GM12878 (cell line): ENCODE measurements at regions not wholly inside any gene's neighbourhood (a gene's known extent, or its start where the extent isn't known, plus 50 kb on each side); places are given as distances from the start of the nearest gene placed in this dataset.

Experiments used
- ATAC-seq: fragments of 200-7000 bp; cut with Tn5 transposase; 3 replicates; pipeline ENCODE4 v1.9.1; 2020; ENCODE audit warnings: mild to moderate bottlenecking, moderate library complexity
- BruUV-seq: library from RNA; stranded (reverse); fragments of 400-500 nt; replicated peaks from 2 replicates; lab custom pipeline; 2021; lab: Mats Ljungman, UMichigan
- CTCF ChIA-PET: fragments of 300-600 bp; sonication (Branson Sonifier 250); formaldehyde crosslinking; extraction: SDS; loops from one replicate; lab custom pipeline; 2021; ENCODE audit warnings: inconsistent platforms; lab: Yijun Ruan, JAX
- POLR2A ChIA-PET: fragments of 350-600 bp; formaldehyde crosslinking; extraction: SDS; loops from one replicate; lab custom pipeline; 2021; ENCODE audit warnings: inconsistent platforms; lab: Charles Lee
- RAD21 ChIA-PET: fragments of 300-600 bp; sonication (Branson Sonifier 250); formaldehyde crosslinking; loops from one replicate; lab custom pipeline; 2023; ENCODE audit warnings: antibody characterized with exemption; ENCODE audit not compliant: unreplicated experiment; lab: Charles Lee
- SMC1A ChIA-PET: fragments of 300-600 bp; sonication (Branson Sonifier 250); formaldehyde crosslinking; loops from one replicate; lab custom pipeline; 2023; ENCODE audit not compliant: unreplicated experiment, uncharacterized antibody; lab: Charles Lee
- DNase-seq: peaks from one replicate; pipeline ENCODE4 v3.0.0-alpha.2; 2011; ENCODE audit warnings: low read depth, low spot score
- FAIRE-seq: peaks from 3 replicates; lab custom pipeline; 2011; peaks lifted over from hg19 to GRCh38; lab: Jason Lieb, UNC
- H2AFZ ChIP-seq: 2 replicates; pipeline ENCODE4 v1.6.0; 2011; ENCODE audit warnings: low read depth, low read length, control low read depth; ENCODE audit not compliant: control insufficient read depth
- H3K27ac ChIP-seq: 2 replicates; pipeline ENCODE4 v1.5.1; 2011; ENCODE audit warnings: control low read depth; ENCODE audit not compliant: control insufficient read depth, insufficient read depth
- H3K27me3 ChIP-seq, 2 experiments: replicated peaks in 1 of 2; 2 replicates each; pipeline versions ENCODE4 v1.6.0 to v1.6.1; 2011; ENCODE audit warnings: low read length in 1 of 2; ENCODE audit not compliant: control insufficient read depth in 2 of 2, insufficient read depth in 2 of 2
- H3K36me3 ChIP-seq, 2 experiments: 2 replicates each; pipeline ENCODE4 v1.5.1; 2011; ENCODE audit warnings: low read length in 1 of 2; ENCODE audit not compliant: control insufficient read depth in 2 of 2, insufficient read depth in 2 of 2
- H3K4me1 ChIP-seq: 2 replicates; pipeline ENCODE4 v1.6.1; 2011; ENCODE audit warnings: mild to moderate bottlenecking, low read length, moderate library complexity, mixed read lengths; ENCODE audit not compliant: control insufficient read depth, insufficient read depth
- H3K4me2 ChIP-seq: 2 replicates; pipeline ENCODE4 v1.6.0; 2011; ENCODE audit warnings: control low read depth; ENCODE audit not compliant: control insufficient read depth, insufficient read depth
- H3K4me3 ChIP-seq: fragments of 200-600 bp; sonication (generic); 2 replicates; pipeline ENCODE4 v1.5.1; 2016
- H3K79me2 ChIP-seq: 2 replicates; pipeline ENCODE4 v1.6.0; 2011; ENCODE audit warnings: low read length; ENCODE audit not compliant: control insufficient read depth, insufficient read depth
- H3K9ac ChIP-seq: 2 replicates; pipeline ENCODE4 v1.8.0; 2011; ENCODE audit warnings: low read length, control low read depth, mixed read lengths; ENCODE audit not compliant: control insufficient read depth, insufficient read depth
- H3K9me3 ChIP-seq: replicated peaks from 3 replicates; pipeline ENCODE4 v1.5.1; 2011; ENCODE audit warnings: mild to moderate bottlenecking, low read length; ENCODE audit not compliant: control insufficient read depth, insufficient read depth
- H4K20me1 ChIP-seq: 2 replicates; pipeline ENCODE4 v1.6.0; 2011; ENCODE audit not compliant: control insufficient read depth, insufficient read depth
- CEBPB ChIP-seq, 2 experiments: fragments of 150-350 bp in 1 of 2; IDR thresholded peaks; 2 replicates each; pipeline ENCODE4 v1.6.1; 2012 to 2014; ENCODE audit warnings: low read depth in 2 of 2, low read length in 2 of 2, borderline replicate concordance in 1 of 2, inconsistent platforms in 1 of 2
- CHD4 ChIP-seq: fragments of 200-600 bp; sonication (generic); IDR thresholded peaks from 2 replicates; pipeline ENCODE4 v1.6.1; 2016; ENCODE audit warnings: mild to moderate bottlenecking
- EGR1 ChIP-seq, 2 experiments: IDR thresholded peaks; 1 replicate in 1 of 2; 2 replicates in 1 of 2; pipeline ENCODE4 v1.6.1; 2011 to 2012; ENCODE audit warnings: low read depth in 2 of 2, low read length in 2 of 2, borderline replicate concordance in 1 of 2, mild to moderate bottlenecking in 1 of 2, moderate library complexity in 1 of 2
- EP300 ChIP-seq, 2 experiments: fragments of 150-350 bp in 1 of 2; IDR thresholded peaks; 2 replicates each; pipeline ENCODE4 v1.6.1; 2011 to 2012; ENCODE audit warnings: low read depth in 2 of 2, low read length in 2 of 2, borderline replicate concordance in 1 of 2, improper control_type of control experiment in 1 of 2, inconsistent platforms in 1 of 2; ENCODE audit not compliant: control insufficient read depth in 1 of 2
- ETV6 ChIP-seq, 2 experiments: fragments of 450-650 bp in 1 of 2; IDR thresholded peaks in 1 of 2; conservative IDR thresholded peaks in 1 of 2; 2 replicates each; pipeline ENCODE4 v1.6.1; 2014; ENCODE audit warnings: antibody characterized with exemption in 1 of 2, borderline replicate concordance in 1 of 2, low read depth in 1 of 2, mild to moderate bottlenecking in 1 of 2, moderate library complexity in 1 of 2
- GABPA ChIP-seq: IDR thresholded peaks from 2 replicates; pipeline ENCODE4 v1.6.1; 2014; ENCODE audit warnings: antibody characterized with exemption, low read depth, mild to moderate bottlenecking, inconsistent platforms
- HDGF ChIP-seq: fragments of 450-650 bp; IDR thresholded peaks from 2 replicates; pipeline ENCODE4 v1.6.1; 2016; ENCODE audit warnings: antibody characterized with exemption
- JUNB ChIP-seq: IDR thresholded peaks from 2 replicates; pipeline ENCODE4 v1.6.1; 2016; ENCODE audit warnings: antibody characterized with exemption, mild to moderate bottlenecking
- JUND ChIP-seq: IDR thresholded peaks from 2 replicates; pipeline ENCODE4 v1.6.1; 2012; ENCODE audit warnings: low read depth, mild to moderate bottlenecking, low read length, improper control_type of control experiment, moderate library complexity
- KDM1A ChIP-seq: fragments of 200-600 bp; sonication (generic); IDR thresholded peaks from 2 replicates; pipeline ENCODE4 v1.6.1; 2016; ENCODE audit warnings: borderline replicate concordance
- MEF2B ChIP-seq: fragments of 450-650 bp; IDR thresholded peaks from 2 replicates; pipeline ENCODE4 v1.6.1; 2018; ENCODE audit warnings: mild to moderate bottlenecking, moderate library complexity; ENCODE audit not compliant: partially characterized antibody, poor library complexity, severe bottlenecking
- RAD21 ChIP-seq: IDR thresholded peaks from 2 replicates; pipeline ENCODE4 v1.6.1; 2011; ENCODE audit warnings: mild to moderate bottlenecking, low read depth, low read length, moderate library complexity; ENCODE audit not compliant: insufficient read depth
- RELA ChIP-seq: fragments of 450-650 bp; IDR thresholded peaks from 2 replicates; pipeline ENCODE4 v1.8.0; 2014; ENCODE audit warnings: borderline replicate concordance; ENCODE audit not compliant: partially characterized antibody
- STAT3 ChIP-seq: IDR thresholded peaks from 2 replicates; pipeline ENCODE4 v1.6.1; 2011; ENCODE audit warnings: low read depth, low read length, improper control_type of control experiment
- TAF1 ChIP-seq: IDR thresholded peaks from 2 replicates; pipeline ENCODE4 v1.6.1; 2011; ENCODE audit warnings: mild to moderate bottlenecking, low read depth, low read length, borderline replicate concordance
- ZNF592 ChIP-seq: fragments of 450-650 bp; IDR thresholded peaks from 2 replicates; pipeline ENCODE4 v1.6.1; 2017; ENCODE audit warnings: mild to moderate bottlenecking, moderate library complexity
- ZSCAN29 ChIP-seq: fragments of 450-650 bp; IDR thresholded peaks from 2 replicates; pipeline ENCODE4 v1.6.1; 2017; ENCODE audit warnings: mild to moderate bottlenecking, moderate library complexity
- WGBS: methylation state at CpG from one replicate; pipeline ENCODE4 v1.1.6; 2016; ENCODE audit warnings: low lambda C conversion rate; ENCODE audit not compliant: insufficient replicate concordance, insufficient coverage; ENCODE audit errors: missing lambda C conversion rate; 5-methylcytosine and 5-hydroxymethylcytosine counted together
- in situ Hi-C: fragments of 300-500 bp; cut with MboI; formaldehyde crosslinking; loops from 9 replicates; pipeline ENCODE4 v1.14.3; 2018; ENCODE audit warnings: mixed read lengths
- intact Hi-C: fragments of 100-400 bp; cut with micrococcal nuclease; formaldehyde crosslinking; loops from one replicate; pipeline ENCODE4 v1.14.2; 2022; ENCODE audit not compliant: unreplicated experiment
- TF ChIP-seq, protein P1 (sequence below): fragments of 150-350 bp; IDR thresholded peaks from 2 replicates; pipeline ENCODE4 v1.6.1; 2016; ENCODE audit warnings: low read depth, low read length

DNA sequence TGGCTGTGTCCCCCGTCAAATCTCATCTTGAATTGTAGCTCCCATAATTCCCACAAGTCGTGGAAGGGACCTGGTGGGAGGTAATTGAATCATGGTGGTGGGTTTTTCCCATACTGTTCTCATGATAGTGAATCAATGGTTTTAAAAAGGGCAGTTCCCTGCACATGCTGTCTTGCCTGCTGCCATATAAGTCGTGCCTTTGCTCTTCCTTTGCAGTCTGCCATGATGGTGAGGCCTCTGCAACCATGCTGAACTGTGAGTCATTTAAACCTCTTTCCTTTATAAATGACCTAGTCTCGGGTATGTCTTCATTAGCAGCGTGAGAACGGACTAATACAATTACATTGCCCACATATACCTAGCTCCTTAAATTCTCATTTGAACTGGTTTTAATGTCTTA lies 353.0 kb upstream of the KLF4 start:
- no peaks in the 10 kb centered on the region for H3K27me3 ChIP-seq
- no peaks in the 10 kb centered on the region for H4K20me1 ChIP-seq
- no peaks in the 10 kb centered on the region for H3K79me2 ChIP-seq
- intact Hi-C loops: no loop called here
- ChIA-PET CTCF (interaction anchor here (1.0 kb wide), 1 partner anchor 12 kb away, joined by 4 read pairs; no protein-coding TSS in a partner anchor), POLR2A (no interaction called here), RAD21 (interaction anchor here (0.8 kb wide), 1 partner anchor 98 kb away, joined by 3 read pairs; no protein-coding TSS in a partner anchor), SMC1A (interaction anchor here (0.6 to 0.7 kb wide), 2 partner anchors 11 to 111 kb away, joined by 3 read pairs; no protein-coding TSS in a partner anchor)
- no TSS peak for BruUV-seq
- H3K9me3 ChIP-seq: no peaks in the 10 kb centered on the region
- H3K4me2 ChIP-seq: no peak overlapping the region
- FAIRE-seq: no peak
- H3K4me3 ChIP-seq: no peak overlapping the region
- no peak overlapping the region for H2AFZ ChIP-seq
- no peaks in the 10 kb centered on the region for H3K36me3 ChIP-seq
- ATAC-seq: no peak
- no peak for DNase-seq
- 7% methylated on average over 6 of the region's 6 CpGs for WGBS
- no peaks in the 10 kb centered on the region for H3K4me1 ChIP-seq
- H3K27ac ChIP-seq: no peak overlapping the region
- H3K9ac ChIP-seq: no peak overlapping the region
- in situ Hi-C loops: no loop called here
- TF ChIP-seq, protein P1, sequence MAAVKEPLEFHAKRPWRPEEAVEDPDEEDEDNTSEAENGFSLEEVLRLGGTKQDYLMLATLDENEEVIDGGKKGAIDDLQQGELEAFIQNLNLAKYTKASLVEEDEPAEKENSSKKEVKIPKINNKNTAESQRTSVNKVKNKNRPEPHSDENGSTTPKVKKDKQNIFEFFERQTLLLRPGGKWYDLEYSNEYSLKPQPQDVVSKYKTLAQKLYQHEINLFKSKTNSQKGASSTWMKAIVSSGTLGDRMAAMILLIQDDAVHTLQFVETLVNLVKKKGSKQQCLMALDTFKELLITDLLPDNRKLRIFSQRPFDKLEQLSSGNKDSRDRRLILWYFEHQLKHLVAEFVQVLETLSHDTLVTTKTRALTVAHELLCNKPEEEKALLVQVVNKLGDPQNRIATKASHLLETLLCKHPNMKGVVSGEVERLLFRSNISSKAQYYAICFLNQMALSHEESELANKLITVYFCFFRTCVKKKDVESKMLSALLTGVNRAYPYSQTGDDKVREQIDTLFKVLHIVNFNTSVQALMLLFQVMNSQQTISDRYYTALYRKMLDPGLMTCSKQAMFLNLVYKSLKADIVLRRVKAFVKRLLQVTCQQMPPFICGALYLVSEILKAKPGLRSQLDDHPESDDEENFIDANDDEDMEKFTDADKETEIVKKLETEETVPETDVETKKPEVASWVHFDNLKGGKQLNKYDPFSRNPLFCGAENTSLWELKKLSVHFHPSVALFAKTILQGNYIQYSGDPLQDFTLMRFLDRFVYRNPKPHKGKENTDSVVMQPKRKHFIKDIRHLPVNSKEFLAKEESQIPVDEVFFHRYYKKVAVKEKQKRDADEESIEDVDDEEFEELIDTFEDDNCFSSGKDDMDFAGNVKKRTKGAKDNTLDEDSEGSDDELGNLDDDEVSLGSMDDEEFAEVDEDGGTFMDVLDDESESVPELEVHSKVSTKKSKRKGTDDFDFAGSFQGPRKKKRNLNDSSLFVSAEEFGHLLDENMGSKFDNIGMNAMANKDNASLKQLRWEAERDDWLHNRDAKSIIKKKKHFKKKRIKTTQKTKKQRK: no peak
- no peak for TF ChIP-seq TAF1
- TF ChIP-seq MEF2B: no peak
- TF ChIP-seq STAT3: no peak
- no peak for TF ChIP-seq KDM1A
- TF ChIP-seq HDGF: no peak
- no peak for TF ChIP-seq CEBPB (IDR thresholded peaks at IDR 0.05; ENCODE audit: borderline replicate concordance in 1 of 2, low read depth in 2 of 2, low read length in 2 of 2)
- no peak for TF ChIP-seq ETV6 (conservative IDR thresholded peaks at IDR 0.05 in 1 of 2, IDR thresholded peaks at IDR 0.05 in 1 of 2; ENCODE audit: borderline replicate concordance in 1 of 2, low read depth in 1 of 2)
- no peak for TF ChIP-seq JUND
- TF ChIP-seq JUNB: no peak
- TF ChIP-seq ZSCAN29: no peak
- TF ChIP-seq EGR1 (IDR thresholded peaks at IDR 0.05; ENCODE audit: borderline replicate concordance in 1 of 2, low read depth in 2 of 2, low read length in 2 of 2): no peak
- TF ChIP-seq CHD4: no peak
- no peak for TF ChIP-seq GABPA
- no peak for TF ChIP-seq RELA
- no peak for TF ChIP-seq EP300 (IDR thresholded peaks at IDR 0.05; ENCODE audit: borderline replicate concordance in 1 of 2, control insufficient read depth in 1 of 2, low read depth in 2 of 2, low read length in 2 of 2)
- TF ChIP-seq ZNF592: no peak
- TF ChIP-seq RAD21: no peak
